Thymus (tissue), 11 donors: ENCODE measurements at regions not wholly inside any gene's neighbourhood (a gene's known extent, or its start where the extent isn't known, plus 50 kb on each side); places are given as distances from the start of the nearest gene placed in this dataset.
A peak's percentile ranks its signal among the peaks of the same experiment; 100 is the strongest.

Experiments
- DNase-seq, 9 donors: peaks; one replicate each; pipeline ENCODE4 v3.0.0-alpha.2; 2013; ENCODE audit warnings: low spot score in 9 of 9, low read depth in 6 of 9, missing footprints in 1 of 9
- H3K27ac ChIP-seq, 2 donors: one replicate each; pipeline ENCODE4 v1.5.1; 2013; ENCODE audit warnings: control low read depth in 1 of 2, low read depth in 1 of 2, low read length in 1 of 2, mild to moderate bottlenecking in 1 of 2, moderate library complexity in 1 of 2
- H3K27me3 ChIP-seq, 2 donors: one replicate each; pipeline ENCODE4 v1.5.1; 2013; ENCODE audit warnings: low read length in 1 of 2; ENCODE audit not compliant: control insufficient read depth in 2 of 2, insufficient read depth in 1 of 2
- H3K36me3 ChIP-seq, 2 donors: one replicate each; pipeline ENCODE4 v1.5.1; 2013; ENCODE audit warnings: low read length in 1 of 2, mild to moderate bottlenecking in 1 of 2, moderate library complexity in 1 of 2; ENCODE audit not compliant: control insufficient read depth in 2 of 2, insufficient read depth in 2 of 2
- H3K4me1 ChIP-seq, 2 donors: one replicate each; pipeline ENCODE4 v1.5.1; 2013; ENCODE audit warnings: low read length in 2 of 2; ENCODE audit not compliant: control insufficient read depth in 2 of 2, insufficient read depth in 2 of 2
- H3K4me3 ChIP-seq, 2 donors: one replicate each; pipeline ENCODE4 v1.5.1; 2013; ENCODE audit warnings: low read length in 2 of 2, control low read depth in 1 of 2, mild to moderate bottlenecking in 1 of 2
- H3K9me3 ChIP-seq, 2 donors: one replicate each; pipeline ENCODE4 v1.5.1; 2013; ENCODE audit warnings: low read length in 1 of 2, mild to moderate bottlenecking in 1 of 2; ENCODE audit not compliant: control insufficient read depth in 2 of 2, insufficient read depth in 1 of 2
- WGBS: extraction: QIAGEN DNeasy Blood & Tissue Kit; methylation state at CpG from one replicate; pipeline ENCODE4 v1.1.7; 2013; 5-methylcytosine and 5-hydroxymethylcytosine counted together
- donor health status: healthy.

- H3K4me3 ChIP-seq = no peak overlapping the region
- no peaks in the 10 kb centered on the region for H3K36me3 ChIP-seq
- peaks cover 0 to 4% of the 10 kb centered on the region in 2 donors for H3K9me3 ChIP-seq
- H3K27me3 ChIP-seq = no peaks in the 10 kb centered on the region
- no peak overlapping the region for H3K27ac ChIP-seq
- H3K4me1 ChIP-seq = no peaks in the 10 kb centered on the region
- no peak for DNase-seq
Observed at GRCh38 chr4:122524176-122524575, 67.7 kb upstream of the IL2 start.

- Histone ChIP-seq H3K27me3 (no peaks in the 10 kb centered on the region), H3K4me3 (no peak overlapping the region), H3K36me3 (no peaks in the 10 kb centered on the region), H3K9me3 (peaks cover 0 to 4% of the 10 kb centered on the region in 2 donors), H3K4me1 (no peaks in the 10 kb centered on the region), H3K27ac (no peak overlapping the region)
- no peak for DNase-seq
- WGBS = 49% methylated on average over 1 of the region's 1 CpG
Observed at GRCh38 chr4:122522944-122523343, 66.4 kb upstream of the IL2 start.

- no peaks in the 10 kb centered on the region for H3K36me3 ChIP-seq
- 88% methylated on average over 1 of the region's 1 CpG for WGBS
- H3K4me1 ChIP-seq = no peaks in the 10 kb centered on the region
- no peak for DNase-seq
- no peak overlapping the region for H3K27ac ChIP-seq
- no peaks in the 10 kb centered on the region for H3K27me3 ChIP-seq
- no peak overlapping the region for H3K4me3 ChIP-seq
- H3K9me3 ChIP-seq = no peaks in the 10 kb centered on the region
Observed at GRCh38 chr4:122517345-122517744, 60.8 kb upstream of the IL2 start.

GRCh38 chr4:122516376-122516775, 59.9 kb upstream of the IL2 start:
- H3K36me3 ChIP-seq = no peaks in the 10 kb centered on the region
- WGBS = 93% methylated on average over 1 of the region's 1 CpG
- DNase-seq = no peak
- no peak overlapping the region for H3K4me3 ChIP-seq
- no peak overlapping the region for H3K27ac ChIP-seq
- H3K27me3 ChIP-seq = no peaks in the 10 kb centered on the region
- H3K4me1 ChIP-seq = no peaks in the 10 kb centered on the region
- no peaks in the 10 kb centered on the region for H3K9me3 ChIP-seq

- no peaks in the 10 kb centered on the region for H3K27me3 ChIP-seq
- H3K4me3 ChIP-seq = no peak overlapping the region
- no peak for DNase-seq
- no peaks in the 10 kb centered on the region for H3K9me3 ChIP-seq
- no peaks in the 10 kb centered on the region for H3K36me3 ChIP-seq
- no peaks in the 10 kb centered on the region for H3K4me1 ChIP-seq
- WGBS = 78% methylated on average over 3 of the region's 3 CpGs
- H3K27ac ChIP-seq = no peak overlapping the region
Observed at GRCh38 chr4:122514671-122515070, 58.1 kb upstream of the IL2 start.

- no peaks in the 10 kb centered on the region for H3K9me3 ChIP-seq
- H3K4me1 ChIP-seq = no peaks in the 10 kb centered on the region
- H3K27ac ChIP-seq = no peak overlapping the region
- DNase-seq = no peak
- no peaks in the 10 kb centered on the region for H3K27me3 ChIP-seq
- H3K36me3 ChIP-seq = no peaks in the 10 kb centered on the region
- H3K4me3 ChIP-seq = no peak overlapping the region
Observed at GRCh38 chr4:122512430-122512829, 55.9 kb upstream of the IL2 start.

- H3K4me3 ChIP-seq = no peak overlapping the region
- no peaks in the 10 kb centered on the region for H3K36me3 ChIP-seq
- H3K27me3 ChIP-seq = no peaks in the 10 kb centered on the region
- 39% methylated on average over 1 of the region's 1 CpG for WGBS
- H3K9me3 ChIP-seq = no peaks in the 10 kb centered on the region
- H3K27ac ChIP-seq = no peak overlapping the region
- DNase-seq = peak in 2 of 9 donors; percentile 2 to 20
- H3K4me1 ChIP-seq = no peaks in the 10 kb centered on the region
Observed at GRCh38 chr4:122508083-122508482, 51.6 kb upstream of the IL2 start.
